Natural killer cell (primary cell): ENCODE measurements at regions not wholly inside any gene's neighbourhood (a gene's known extent, or its start where the extent isn't known, plus 50 kb on each side); places are given as distances from the start of the nearest gene placed in this dataset.

ENCODE experiments used
- ATAC-seq, 3 donors: fragments of 150-1000 bp in 2 of 3; fragments of 200-7000 bp in 1 of 3; cut with Tn5 transposase; 1 replicate in 1 of 3; 2 replicates in 2 of 3; pipeline ENCODE4 v1.10.0; 2021; ENCODE audit warnings: mild to moderate bottlenecking in 2 of 3, moderate library complexity in 2 of 3
- DNase-seq, 2 donors: peaks; one replicate each; pipeline versions ENCODE4 v3.0.0 to v3.0.0-alpha.2; 2013 to 2021; ENCODE audit warnings: mixed read lengths in 1 of 2
- H3K27ac ChIP-seq: one replicate; pipeline ENCODE4 v1.5.1; 2013; ENCODE audit warnings: mild to moderate bottlenecking, low read length
- H3K27me3 ChIP-seq: one replicate; pipeline ENCODE4 v1.6.1; 2013; ENCODE audit warnings: low read length; ENCODE audit not compliant: control insufficient read depth, insufficient read depth
- H3K36me3 ChIP-seq: one replicate; pipeline ENCODE4 v1.6.1; 2013; ENCODE audit warnings: low read length; ENCODE audit not compliant: control insufficient read depth, insufficient read depth
- H3K4me1 ChIP-seq: one replicate; pipeline ENCODE4 v1.6.1; 2013; ENCODE audit warnings: low read length; ENCODE audit not compliant: control insufficient read depth, insufficient read depth
- H3K4me3 ChIP-seq: one replicate; pipeline ENCODE4 v1.5.1; 2013; ENCODE audit warnings: low read length
- H3K9me3 ChIP-seq: one replicate; pipeline ENCODE4 v1.6.1; 2013; ENCODE audit warnings: low read length; ENCODE audit not compliant: control insufficient read depth, insufficient read depth
- H3K27ac Mint-ChIP-seq, 2 donors: one replicate each; pipeline ENCODE4 v1.8.0; 2022; ENCODE audit warnings: mild to moderate bottlenecking in 2 of 2, mixed read lengths in 2 of 2, moderate library complexity in 1 of 2
- H3K27me3 Mint-ChIP-seq, 2 donors: one replicate each; pipeline ENCODE4 v1.8.0; 2022; ENCODE audit warnings: low read depth in 2 of 2, mixed read lengths in 2 of 2
- H3K36me3 Mint-ChIP-seq: one replicate; pipeline ENCODE4 v1.8.0; 2022; ENCODE audit warnings: mixed read lengths
- H3K4me1 Mint-ChIP-seq, 2 donors: one replicate each; pipeline ENCODE4 v1.8.0; 2022; ENCODE audit warnings: mixed read lengths in 2 of 2
- H3K4me3 Mint-ChIP-seq: one replicate; pipeline ENCODE4 v1.8.0; 2022; ENCODE audit warnings: mild to moderate bottlenecking, moderate library complexity, mixed read lengths
- H3K9me3 Mint-ChIP-seq, 2 donors: one replicate each; pipeline ENCODE4 v1.8.0; 2022; ENCODE audit warnings: mixed read lengths in 2 of 2
- CTCF ChIP-seq: fragments of 200-600 bp; IDR thresholded peaks from one replicate; pipeline ENCODE4 v1.8.0; 2022; ENCODE audit warnings: antibody characterized with exemption
- WGBS: methylation state at CpG from one replicate; pipeline ENCODE4 v1.1.7; 2013; ENCODE audit warnings: missing lambda C conversion rate; ENCODE audit not compliant: insufficient coverage; 5-methylcytosine and 5-hydroxymethylcytosine counted together
- intact Hi-C: fragments of 100-400 bp; cut with micrococcal nuclease; formaldehyde crosslinking; loops from one replicate; pipeline ENCODE4 v1.14.2; 2022

- intact Hi-C loops = no loop called here
- H3K4me1 Mint-ChIP-seq = no peaks in the 10 kb centered on the region
- H3K36me3 Mint-ChIP-seq = no peaks in the 10 kb centered on the region
- no peak overlapping the region for H3K4me3 ChIP-seq
- no peak overlapping the region for H3K4me3 Mint-ChIP-seq
- DNase-seq (no peak), ATAC-seq (no peak)
- H3K36me3 ChIP-seq = no peaks in the 10 kb centered on the region
- 56% methylated on average over 1 of the region's 1 CpG for WGBS
- no peaks in the 10 kb centered on the region for H3K27me3 ChIP-seq
- H3K27me3 Mint-ChIP-seq = no peaks in the 10 kb centered on the region
- H3K9me3 Mint-ChIP-seq = peaks cover 5 to 10% of the 10 kb centered on the region in 2 donors
- no peaks in the 10 kb centered on the region for H3K4me1 ChIP-seq
- H3K27ac Mint-ChIP-seq = no peak overlapping the region
- H3K9me3 ChIP-seq = peaks cover 7% of the 10 kb centered on the region
- no peak for TF ChIP-seq CTCF
- H3K27ac ChIP-seq = no peak overlapping the region
Measured at GRCh38 chr13:64052521-64052920, 2636.9 kb upstream of the PCDH20 start.

- no peaks in the 10 kb centered on the region for H3K36me3 Mint-ChIP-seq
- H3K27me3 Mint-ChIP-seq = no peaks in the 10 kb centered on the region
- Histone ChIP-seq H3K36me3 (no peaks in the 10 kb centered on the region), H3K4me3 (no peak overlapping the region), H3K4me1 (no peaks in the 10 kb centered on the region), H3K9me3 (peaks cover 7% of the 10 kb centered on the region), H3K27ac (no peak overlapping the region), H3K27me3 (no peaks in the 10 kb centered on the region)
- TF ChIP-seq CTCF = no peak
- intact Hi-C loops = no loop called here
- peaks cover 5 to 9% of the 10 kb centered on the region in 2 donors for H3K9me3 Mint-ChIP-seq
- no peak overlapping the region for H3K4me3 Mint-ChIP-seq
- no peak overlapping the region for H3K27ac Mint-ChIP-seq
- DNase-seq (no peak), ATAC-seq (no peak)
- H3K4me1 Mint-ChIP-seq = no peaks in the 10 kb centered on the region
Measured at GRCh38 chr13:64051278-64051677, 2635.6 kb upstream of the PCDH20 start.

GRCh38 chr13:64041296-64041695, 2625.6 kb upstream of the PCDH20 start:
- intact Hi-C loops = no loop called here
- Mint-ChIP-seq H3K9me3 (peaks cover 2 to 8% of the 10 kb centered on the region in 2 donors), H3K36me3 (no peaks in the 10 kb centered on the region), H3K4me1 (no peaks in the 10 kb centered on the region), H3K4me3 (no peak overlapping the region), H3K27me3 (no peaks in the 10 kb centered on the region), H3K27ac (no peak overlapping the region)
- ATAC-seq = no peak
- Histone ChIP-seq H3K27ac (no peak overlapping the region), H3K4me1 (no peaks in the 10 kb centered on the region), H3K27me3 (no peaks in the 10 kb centered on the region), H3K9me3 (no peaks in the 10 kb centered on the region), H3K4me3 (no peak overlapping the region), H3K36me3 (no peaks in the 10 kb centered on the region)
- TF ChIP-seq CTCF = no peak
- no peak for DNase-seq
- 95% methylated on average over 2 of the region's 2 CpGs for WGBS

- intact Hi-C loops = no loop called here
- Mint-ChIP-seq H3K4me1 (no peaks in the 10 kb centered on the region), H3K36me3 (no peaks in the 10 kb centered on the region), H3K27ac (no peak overlapping the region), H3K4me3 (no peak overlapping the region), H3K27me3 (no peaks in the 10 kb centered on the region), H3K9me3 (peaks cover 5 to 12% of the 10 kb centered on the region in 2 donors)
- DNase-seq = no peak
- Histone ChIP-seq H3K27ac (no peak overlapping the region), H3K36me3 (no peaks in the 10 kb centered on the region), H3K4me3 (no peak overlapping the region), H3K27me3 (no peaks in the 10 kb centered on the region), H3K4me1 (no peaks in the 10 kb centered on the region), H3K9me3 (peaks cover 3% of the 10 kb centered on the region)
- no peak for TF ChIP-seq CTCF
- WGBS = 100% methylated on average over 1 of the region's 1 CpG
- no peak for ATAC-seq
Measured at GRCh38 chr13:64033921-64034320, 2618.3 kb upstream of the PCDH20 start.
